NCI-H446 (cell line): ENCODE measurements at regions not wholly inside any gene's neighbourhood (a gene's known extent, or its start where the extent isn't known, plus 50 kb on each side); places are given as distances from the start of the nearest gene placed in this dataset.
"Not testable (repeated sequence)": the region's sequence is repeated elsewhere in the genome, so short reads cannot be mapped to it uniquely, and the experiment has no call there.

Experiments used
- DNase-seq, 2 experiments: peaks; one replicate each; lab custom pipeline; 2025; lab: John Stamatoyannopoulos, UW

GRCh38 chr11:38894201-38894600 lies 2296.2 kb upstream of the RAG2 start:
- DNase-seq = not testable (repeated sequence)

DNA sequence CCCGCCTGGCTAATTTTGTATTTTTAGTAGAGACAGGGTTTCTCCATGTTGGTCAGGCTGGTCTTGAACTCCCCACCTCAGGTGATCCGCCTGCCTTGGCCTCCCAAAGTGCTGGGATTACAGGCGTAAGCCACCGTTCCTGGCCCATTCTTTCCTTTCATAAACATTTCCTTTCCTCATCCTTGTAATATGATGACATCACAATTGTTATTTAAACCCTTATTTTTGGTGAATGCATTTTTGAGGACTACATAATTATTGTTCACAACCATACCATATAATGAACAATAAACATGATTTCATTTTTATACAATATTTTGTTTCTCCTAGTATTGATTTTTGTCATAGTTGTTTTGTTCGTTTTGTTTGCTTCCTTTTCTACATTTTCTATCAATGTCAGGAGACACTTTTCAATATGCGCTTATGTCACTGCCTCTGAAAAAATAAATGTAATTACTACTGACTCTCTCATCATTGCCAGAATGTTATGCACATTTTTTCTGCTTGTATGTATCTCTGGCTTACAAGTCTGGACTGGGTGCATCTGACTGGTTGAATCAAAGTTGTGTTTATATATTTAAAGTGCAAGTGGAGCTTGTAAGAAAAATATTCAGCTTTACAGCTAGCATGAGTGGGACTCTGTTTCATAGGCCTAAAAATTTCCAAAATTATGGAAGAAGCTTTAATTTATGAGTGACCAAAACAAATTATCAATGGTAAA lies 2286.3 kb upstream of the RAG2 start:
- DNase-seq = no peak

- DNase-seq = no peak
These were observed 2269.3 kb upstream of the RAG2 start for GRCh38 chr11:38867338-38867737.

DNA sequence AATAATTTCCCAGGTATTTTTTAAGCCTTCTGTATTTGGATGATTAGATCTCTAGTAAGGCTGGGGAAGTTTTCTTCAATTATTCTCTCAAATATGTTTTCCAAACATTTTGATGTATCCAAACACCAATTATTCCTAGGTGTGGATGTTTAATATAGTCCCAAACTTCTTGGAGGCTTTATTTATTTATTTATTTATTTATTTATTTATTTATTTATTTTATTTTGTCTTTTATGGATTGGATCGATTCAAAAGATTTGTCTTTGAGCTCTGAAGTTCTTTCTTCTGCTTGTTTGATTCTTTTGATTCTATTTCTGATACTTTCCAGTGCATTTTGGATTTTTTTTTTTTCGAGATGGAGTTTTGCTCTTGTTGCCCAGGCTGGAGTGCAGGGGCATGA lies 2267.9 kb upstream of the RAG2 start:
- DNase-seq = no peak

- DNase-seq = no peak
These were observed 2245.0 kb upstream of the RAG2 start for GRCh38 chr11:38842991-38843390.

GRCh38 chr11:38839071-38839470 lies 2241.0 kb upstream of the RAG2 start:
- peak; percentile 57 to 68 for DNase-seq

GRCh38 chr11:38835966-38836365 lies 2237.9 kb upstream of the RAG2 start:
- no peak for DNase-seq

DNA sequence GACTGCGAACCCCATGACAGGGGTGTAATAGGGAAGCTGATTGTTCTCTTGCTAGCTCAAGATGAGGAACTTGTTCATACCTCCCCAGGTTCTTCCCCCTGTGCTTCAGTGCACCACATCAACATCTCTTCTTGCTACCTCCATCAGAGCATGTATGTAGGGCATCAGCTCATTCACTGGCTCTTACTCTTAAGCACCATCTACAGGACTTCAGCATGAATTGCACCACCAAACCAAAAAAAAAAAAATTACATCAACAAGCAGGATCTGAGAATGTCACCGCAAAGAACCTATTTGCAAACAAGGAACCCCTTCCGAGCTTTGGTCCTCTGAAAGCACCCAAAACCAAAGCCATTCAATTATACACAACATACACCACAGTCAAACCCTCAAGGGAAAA lies 2226.5 kb upstream of the RAG2 start:
- DNase-seq = no peak

GRCh38 chr11:38821786-38822185 lies 2223.8 kb upstream of the RAG2 start:
- not testable (repeated sequence) for DNase-seq

- no peak for DNase-seq
These were observed 2221.9 kb upstream of the RAG2 start for GRCh38 chr11:38819981-38820380.

GRCh38 chr11:38818720-38819119 lies 2220.7 kb upstream of the RAG2 start:
- DNase-seq = no peak

GRCh38 chr11:38814670-38815069 lies 2216.6 kb upstream of the RAG2 start:
- no peak for DNase-seq

DNA sequence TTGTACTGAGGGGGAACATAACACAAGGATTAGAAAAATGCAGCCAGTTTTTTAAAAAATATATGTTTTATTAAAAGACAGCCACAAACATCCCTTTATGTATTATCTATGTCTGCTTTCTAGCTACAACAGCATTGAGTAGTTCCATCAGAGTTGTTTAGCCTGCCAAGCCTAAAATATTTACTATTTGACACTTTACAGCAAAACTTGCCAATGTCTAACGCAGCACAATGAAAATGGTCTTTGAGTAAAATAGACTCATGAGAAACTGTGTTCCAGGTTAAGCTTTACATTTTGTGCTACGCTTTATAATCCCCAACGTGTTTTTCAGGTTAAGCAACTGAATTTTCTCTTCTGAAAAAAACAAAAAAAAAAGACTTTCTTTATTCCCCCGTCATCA lies 2211.5 kb upstream of the RAG2 start:
- DNase-seq = no peak

DNA sequence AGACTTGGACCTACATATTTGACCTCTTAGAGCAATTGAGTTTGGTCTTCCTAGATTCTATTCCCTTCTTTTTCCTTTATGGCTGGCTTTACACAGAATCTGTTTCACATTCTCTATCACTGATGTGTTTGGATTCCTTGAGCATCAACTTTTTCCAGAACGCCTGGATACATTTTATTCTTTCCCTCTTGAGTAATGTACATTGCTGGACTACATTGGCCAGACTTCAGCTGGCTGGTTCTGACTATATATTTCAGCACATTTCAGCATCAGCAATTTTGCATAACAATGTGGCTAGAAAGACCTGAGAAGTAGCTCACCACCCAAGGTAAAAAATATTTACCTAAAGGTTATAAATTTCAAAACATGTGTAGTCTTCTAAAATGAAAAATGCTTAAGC lies 2198.2 kb upstream of the RAG2 start:
- DNase-seq = no peak

- no peak for DNase-seq
These were observed 2197.0 kb upstream of the RAG2 start for GRCh38 chr11:38795027-38795426.

GRCh38 chr11:38791346-38791961 lies 2193.4 kb upstream of the RAG2 start:
- peak; percentile 82 to 87 for DNase-seq

DNA sequence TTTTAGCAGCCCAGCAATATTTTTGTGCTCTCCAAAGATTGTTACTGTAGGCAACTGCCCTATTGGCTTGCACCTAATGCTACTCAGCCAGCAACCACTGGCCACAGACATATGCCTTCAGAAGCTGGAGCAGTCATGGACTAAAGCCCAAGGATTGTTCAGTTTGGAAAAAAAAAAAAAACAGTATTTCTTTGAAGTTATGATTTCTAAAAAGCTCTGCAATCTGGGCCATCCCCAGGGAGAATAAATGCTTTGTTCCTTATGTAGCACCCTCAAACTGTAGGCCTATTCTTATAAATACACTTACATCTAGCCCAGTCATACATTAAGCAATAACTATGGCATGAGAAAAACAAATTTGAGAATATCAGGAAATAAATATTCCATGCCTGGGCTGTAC lies 2190.5 kb upstream of the RAG2 start:
- peak in 1 of 2 experiments; percentile 51 for DNase-seq

- DNase-seq = no peak
These were observed 2186.1 kb upstream of the RAG2 start for GRCh38 chr11:38784164-38784563.

DNA sequence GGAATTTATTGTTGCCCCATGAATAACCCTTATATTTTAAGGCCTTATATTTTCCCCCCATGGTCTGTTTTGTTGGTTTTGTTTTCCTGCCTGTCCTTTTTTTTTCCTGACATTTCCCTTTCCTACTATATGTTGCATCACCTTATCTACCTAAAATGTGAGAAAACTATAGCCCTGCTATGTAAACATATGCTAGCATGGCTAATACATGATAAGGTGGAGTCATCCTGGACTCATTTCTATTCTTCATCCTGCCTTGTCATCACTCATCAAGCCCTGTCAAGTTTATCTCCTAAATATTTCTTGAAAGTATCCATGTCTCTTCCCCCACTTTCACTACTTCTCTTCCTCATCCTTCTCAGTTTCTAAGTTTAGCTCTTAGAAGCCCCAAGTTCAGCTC lies 2168.8 kb upstream of the RAG2 start:
- DNase-seq = no peak

DNA sequence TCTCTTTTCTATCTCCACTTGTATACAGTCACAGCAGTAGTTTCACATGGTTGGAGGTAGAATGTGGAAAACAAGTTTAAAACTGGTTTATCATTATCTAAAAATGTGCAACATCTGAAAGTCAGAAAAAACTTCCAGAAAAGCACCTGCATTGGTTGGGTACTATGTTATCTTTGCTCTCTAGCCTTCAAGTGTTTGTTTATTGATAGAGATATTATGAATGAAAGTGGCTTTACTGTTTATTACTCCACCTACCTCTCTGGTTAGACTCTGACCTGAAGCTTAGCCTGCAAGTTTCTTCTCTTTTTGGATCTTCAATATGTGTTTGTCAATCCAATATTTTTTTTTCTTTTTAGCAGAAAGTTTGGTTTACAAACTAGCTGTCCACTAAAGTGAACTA lies 2161.4 kb upstream of the RAG2 start:
- no peak for DNase-seq

DNA sequence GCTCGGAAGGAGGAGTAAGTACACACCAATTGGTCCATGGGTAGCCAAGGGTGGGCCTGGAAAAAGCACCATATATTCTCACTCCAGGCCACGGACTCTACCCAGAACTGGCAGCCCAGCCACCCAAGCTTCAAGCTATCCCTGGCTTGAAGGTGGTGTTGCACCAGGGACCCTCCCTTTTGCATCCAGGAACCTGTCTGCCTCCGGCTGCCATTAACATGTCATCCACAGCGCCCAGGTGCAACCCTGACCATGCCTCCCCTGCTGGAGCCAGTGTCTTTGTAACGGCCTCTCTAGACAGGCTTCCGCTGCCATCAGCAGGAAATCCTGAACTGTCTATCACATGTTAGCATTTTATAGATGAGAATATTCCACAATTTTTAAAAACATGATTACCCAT lies 2158.5 kb upstream of the RAG2 start:
- DNase-seq = no peak

GRCh38 chr11:38751421-38751820 lies 2153.4 kb upstream of the RAG2 start:
- no peak for DNase-seq

- not testable (repeated sequence) for DNase-seq
These were observed 2148.5 kb upstream of the RAG2 start for GRCh38 chr11:38746516-38746915.

DNA sequence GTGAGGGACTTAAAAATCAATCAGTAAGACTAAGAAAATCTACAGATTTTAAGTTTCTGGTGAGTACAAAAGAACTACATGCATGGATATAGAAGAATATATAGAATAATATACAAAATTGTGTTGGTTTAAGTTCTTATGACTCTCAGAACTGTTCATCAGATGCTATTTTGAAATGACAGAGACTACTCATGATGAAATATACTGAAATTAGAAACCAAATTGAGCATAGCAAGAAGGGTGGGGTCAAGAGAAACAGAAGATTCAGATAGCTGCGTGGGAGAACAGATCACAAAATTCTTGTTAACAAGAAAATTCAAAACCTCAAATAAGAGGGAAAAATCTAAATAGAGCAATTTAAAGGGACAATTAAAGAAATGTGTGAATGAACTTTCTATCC lies 2125.3 kb upstream of the RAG2 start:
- DNase-seq = no peak
